Thyroid gland (tissue), 4 donors: ENCODE measurements at regions not wholly inside any gene's neighbourhood (a gene's known extent, or its start where the extent isn't known, plus 50 kb on each side); places are given as distances from the start of the nearest gene placed in this dataset.

Experiments used
- DNase-seq, 2 donors: peaks; one replicate each; pipeline ENCODE4 v3.0.0-alpha.2; 2019
- H3K27ac ChIP-seq, 3 donors: fragments of 200-600 bp; sonication (generic); 1 replicate in 2 of 3; 2 replicates in 1 of 3; pipeline ENCODE4 v1.5.1; 2016 to 2019; ENCODE audit warnings: mild to moderate bottlenecking in 1 of 3, moderate library complexity in 1 of 3
- H3K27me3 ChIP-seq: fragments of 200-600 bp; sonication (generic); one replicate; pipeline ENCODE4 v1.5.1; 2019
- H3K36me3 ChIP-seq, 2 donors: fragments of 200-600 bp; sonication (generic); one replicate each; pipeline ENCODE4 v1.5.1; 2016 to 2019
- H3K4me1 ChIP-seq, 2 donors: fragments of 200-600 bp; sonication (generic); one replicate each; pipeline ENCODE4 v1.5.1; 2017 to 2019
- H3K4me3 ChIP-seq, 3 donors: fragments of 200-600 bp; sonication (generic); replicated peaks in 1 of 3; 1 replicate in 2 of 3; 2 replicates in 1 of 3; pipeline ENCODE4 v1.5.1; 2016; ENCODE audit warnings: mild to moderate bottlenecking in 1 of 3
- H3K9me3 ChIP-seq: fragments of 200-600 bp; sonication (generic); one replicate; pipeline ENCODE4 v1.5.1; 2017
- POLR2A ChIP-seq, 2 donors: fragments of 450-650 bp; IDR thresholded peaks; one replicate each; pipeline ENCODE4 v1.6.1; 2017; ENCODE audit warnings: antibody characterized with exemption in 2 of 2, mild to moderate bottlenecking in 2 of 2, moderate library complexity in 1 of 2
- WGBS, 2 donors: methylation state at CpG; one replicate each; pipeline ENCODE4 v1.1.5; 2017; 5-methylcytosine and 5-hydroxymethylcytosine counted together
- intact Hi-C: fragments of 100-400 bp; cut with DNase I; formaldehyde crosslinking; loops from one replicate; pipeline ENCODE4 v1.15.1; 2023
- TF ChIP-seq, protein P1 (sequence below), 6 experiments: fragments of 200-600 bp in 3 of 6; fragments of 450-650 bp in 3 of 6; sonication (generic) in 3 of 6; IDR thresholded peaks; one replicate each; pipeline ENCODE4 v1.5.1; 2016 to 2019; ENCODE audit warnings: antibody characterized with exemption in 6 of 6, mild to moderate bottlenecking in 2 of 6, inconsistent platforms in 1 of 6, moderate library complexity in 1 of 6

DNA sequence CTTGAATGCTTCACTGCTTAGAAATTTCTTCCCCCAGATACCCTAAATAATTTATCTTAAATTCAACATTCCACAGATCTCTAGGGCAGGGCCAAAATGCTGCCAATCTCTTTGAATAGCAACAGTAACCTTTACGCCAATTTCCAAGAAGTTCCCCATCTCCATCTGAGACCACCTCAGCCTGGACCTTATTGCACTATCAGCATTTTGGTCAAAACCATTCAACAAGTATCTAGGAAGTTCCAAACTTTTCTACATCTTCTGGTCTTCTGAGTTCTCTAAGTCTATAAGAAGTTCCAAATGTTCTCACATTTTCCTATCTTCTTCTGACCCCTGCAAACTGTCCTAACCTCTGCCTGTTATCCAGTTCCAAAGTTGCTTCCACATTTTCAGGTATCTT is 1306.9 kb upstream of the SORCS1 start:
- no peak overlapping the region for H3K4me3 ChIP-seq
- intact Hi-C loops: no loop called here
- no peaks in the 10 kb centered on the region for H3K4me1 ChIP-seq
- no peak overlapping the region for H3K27ac ChIP-seq
- DNase-seq: no peak
- no peaks in the 10 kb centered on the region for H3K27me3 ChIP-seq
- TF ChIP-seq POLR2A (IDR thresholded peaks at IDR 0.05): no peak
- TF ChIP-seq, protein P1, sequence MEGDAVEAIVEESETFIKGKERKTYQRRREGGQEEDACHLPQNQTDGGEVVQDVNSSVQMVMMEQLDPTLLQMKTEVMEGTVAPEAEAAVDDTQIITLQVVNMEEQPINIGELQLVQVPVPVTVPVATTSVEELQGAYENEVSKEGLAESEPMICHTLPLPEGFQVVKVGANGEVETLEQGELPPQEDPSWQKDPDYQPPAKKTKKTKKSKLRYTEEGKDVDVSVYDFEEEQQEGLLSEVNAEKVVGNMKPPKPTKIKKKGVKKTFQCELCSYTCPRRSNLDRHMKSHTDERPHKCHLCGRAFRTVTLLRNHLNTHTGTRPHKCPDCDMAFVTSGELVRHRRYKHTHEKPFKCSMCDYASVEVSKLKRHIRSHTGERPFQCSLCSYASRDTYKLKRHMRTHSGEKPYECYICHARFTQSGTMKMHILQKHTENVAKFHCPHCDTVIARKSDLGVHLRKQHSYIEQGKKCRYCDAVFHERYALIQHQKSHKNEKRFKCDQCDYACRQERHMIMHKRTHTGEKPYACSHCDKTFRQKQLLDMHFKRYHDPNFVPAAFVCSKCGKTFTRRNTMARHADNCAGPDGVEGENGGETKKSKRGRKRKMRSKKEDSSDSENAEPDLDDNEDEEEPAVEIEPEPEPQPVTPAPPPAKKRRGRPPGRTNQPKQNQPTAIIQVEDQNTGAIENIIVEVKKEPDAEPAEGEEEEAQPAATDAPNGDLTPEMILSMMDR (IDR thresholded peaks at IDR 0.05): no peak
- WGBS, 2 donors: 91 to 97% methylated on average over 1 of the region's 1 CpG
- H3K9me3 ChIP-seq: no peaks in the 10 kb centered on the region
- no peaks in the 10 kb centered on the region for H3K36me3 ChIP-seq

DNA sequence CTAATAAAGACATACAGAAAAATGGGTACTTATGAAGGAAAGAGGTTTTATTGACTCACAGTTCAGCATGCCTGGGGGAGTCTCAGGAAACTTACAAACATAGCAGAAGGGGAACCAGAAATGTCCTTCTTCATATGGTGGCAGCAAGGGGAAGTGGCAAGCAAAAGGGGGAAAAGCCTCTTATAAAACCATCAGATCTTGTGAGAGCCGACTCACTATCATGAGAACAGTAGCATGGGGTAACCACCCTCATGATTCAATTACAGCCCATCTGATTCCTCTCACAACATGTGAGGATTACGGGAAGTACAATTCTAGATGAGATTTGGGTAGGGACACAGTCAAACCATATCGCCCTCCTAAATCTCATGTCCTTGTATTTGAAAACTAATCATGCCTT is 1305.4 kb upstream of the SORCS1 start:
- no peaks in the 10 kb centered on the region for H3K4me1 ChIP-seq
- H3K9me3 ChIP-seq: no peaks in the 10 kb centered on the region
- no peak overlapping the region for H3K27ac ChIP-seq
- no peaks in the 10 kb centered on the region for H3K36me3 ChIP-seq
- H3K27me3 ChIP-seq: no peaks in the 10 kb centered on the region
- 60 to 62% methylated on average over 3 of the region's 3 CpGs for WGBS, 2 donors
- H3K4me3 ChIP-seq: no peak overlapping the region
- no peak for DNase-seq
- intact Hi-C loops: no loop called here
- TF ChIP-seq POLR2A (IDR thresholded peaks at IDR 0.05): no peak
- TF ChIP-seq, protein P1 (IDR thresholded peaks at IDR 0.05): no peak

DNA sequence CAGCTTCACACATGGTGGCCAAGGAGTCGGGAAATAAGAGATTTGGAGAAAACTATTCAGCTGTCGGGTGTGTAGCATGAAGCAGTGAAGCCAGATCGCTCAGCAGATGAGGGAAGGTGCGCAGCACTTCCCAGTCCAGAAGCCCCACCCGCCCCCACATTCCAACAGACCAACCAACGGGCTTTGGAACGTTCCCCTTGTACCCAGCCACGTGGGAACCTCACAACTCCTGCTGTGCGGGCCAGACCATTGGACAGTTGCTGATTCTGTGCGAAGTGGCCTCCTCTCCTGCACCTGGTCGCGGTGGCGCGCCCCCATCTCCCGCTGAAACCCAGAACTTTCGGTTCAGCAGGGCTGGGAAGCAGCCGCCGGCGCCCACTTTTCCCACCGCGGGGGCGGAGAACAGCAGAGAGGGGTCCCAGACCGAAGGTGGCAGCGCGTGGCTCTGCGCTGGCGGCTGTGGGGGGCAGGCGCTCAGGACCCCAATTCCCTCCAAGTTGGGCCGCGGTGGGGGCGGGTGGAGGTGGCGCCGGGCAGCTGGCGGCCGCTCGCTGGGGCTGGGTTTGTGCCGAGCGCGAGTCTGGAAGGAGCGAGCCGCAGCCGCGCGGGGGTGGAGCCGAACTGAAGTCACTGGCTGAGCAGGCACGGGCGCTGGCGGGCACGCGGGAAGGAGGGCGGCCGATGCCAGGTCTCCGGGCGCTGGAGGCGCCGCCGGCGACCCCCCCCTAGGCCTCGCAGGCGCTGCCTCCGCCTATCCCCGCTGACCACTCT is 1301.5 kb upstream of the SORCS1 start:
- intact Hi-C loops: no loop called here
- no peak for TF ChIP-seq POLR2A (IDR thresholded peaks at IDR 0.05)
- TF ChIP-seq, protein P1 (IDR thresholded peaks at IDR 0.05): no peak
- Histone ChIP-seq H3K36me3 (no peaks in the 10 kb centered on the region), H3K27me3 (no peaks in the 10 kb centered on the region), H3K9me3 (no peaks in the 10 kb centered on the region), H3K27ac (no peak overlapping the region), H3K4me3 (peak overlapping the region in 1 of 3 donors; percentile 18), H3K4me1 (no peaks in the 10 kb centered on the region)
- peak; percentile 3 to 8 for DNase-seq
- 16 to 36% methylated on average over 9 to 19 of the region's 62 CpGs for WGBS, 2 donors

DNA sequence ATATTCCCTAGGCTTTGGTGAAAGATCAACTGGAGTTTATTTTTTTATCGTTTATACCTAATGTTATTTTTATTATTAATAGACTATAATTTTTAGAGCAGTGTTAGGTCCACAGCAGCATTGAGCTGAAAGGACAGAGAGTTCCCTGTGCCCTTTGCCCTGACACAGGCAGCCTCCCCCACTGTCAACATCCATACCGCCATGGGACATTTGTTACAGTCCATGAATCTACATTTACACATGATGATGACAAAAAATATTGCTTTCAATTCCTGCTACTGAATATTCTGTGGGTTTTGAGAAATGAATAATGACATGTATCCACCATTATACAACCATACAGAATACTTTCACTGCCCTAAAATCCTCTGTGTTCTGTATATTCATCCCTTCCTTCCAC is 1297.5 kb upstream of the SORCS1 start:
- Histone ChIP-seq H3K27ac (no peak overlapping the region), H3K36me3 (no peaks in the 10 kb centered on the region), H3K4me3 (no peak overlapping the region), H3K27me3 (no peaks in the 10 kb centered on the region), H3K9me3 (no peaks in the 10 kb centered on the region), H3K4me1 (no peaks in the 10 kb centered on the region)
- DNase-seq: no peak
- TF ChIP-seq, protein P1 (IDR thresholded peaks at IDR 0.05): no peak
- TF ChIP-seq POLR2A (IDR thresholded peaks at IDR 0.05): no peak
- intact Hi-C loops: no loop called here
- 95 to 97% methylated on average over 2 of the region's 2 CpGs for WGBS, 2 donors

DNA sequence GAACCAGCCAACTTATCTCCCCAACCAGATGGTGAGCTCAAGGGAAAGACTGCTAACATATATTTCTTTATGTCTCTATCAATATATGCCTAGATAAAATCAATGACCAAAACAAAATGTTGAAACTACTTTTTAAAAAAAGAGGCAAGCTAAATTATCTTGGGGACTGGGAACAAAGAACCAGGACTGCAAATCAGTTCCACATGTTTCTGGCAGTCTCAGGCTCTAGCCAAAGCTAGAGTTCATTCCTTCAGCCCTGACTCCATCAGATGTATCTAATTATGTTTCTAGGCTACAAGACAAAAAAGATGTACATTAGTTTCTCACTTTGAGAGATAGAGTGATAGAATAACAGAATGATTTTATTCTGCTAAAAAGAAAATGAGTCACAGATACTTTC is 1290.3 kb upstream of the SORCS1 start:
- no peak for DNase-seq
- no peaks in the 10 kb centered on the region for H3K4me1 ChIP-seq
- no peaks in the 10 kb centered on the region for H3K36me3 ChIP-seq
- TF ChIP-seq, protein P1 (IDR thresholded peaks at IDR 0.05): no peak
- no peak for TF ChIP-seq POLR2A (IDR thresholded peaks at IDR 0.05)
- no peak overlapping the region for H3K27ac ChIP-seq
- no peaks in the 10 kb centered on the region for H3K27me3 ChIP-seq
- no peak overlapping the region for H3K4me3 ChIP-seq
- no peaks in the 10 kb centered on the region for H3K9me3 ChIP-seq
- intact Hi-C loops: no loop called here
